ENCODE measurements at regions not wholly inside any gene's neighbourhood (a gene's known extent, or its start where the extent isn't known, plus 50 kb on each side); places are given as distances from the start of the nearest gene placed in this dataset.

DNA sequence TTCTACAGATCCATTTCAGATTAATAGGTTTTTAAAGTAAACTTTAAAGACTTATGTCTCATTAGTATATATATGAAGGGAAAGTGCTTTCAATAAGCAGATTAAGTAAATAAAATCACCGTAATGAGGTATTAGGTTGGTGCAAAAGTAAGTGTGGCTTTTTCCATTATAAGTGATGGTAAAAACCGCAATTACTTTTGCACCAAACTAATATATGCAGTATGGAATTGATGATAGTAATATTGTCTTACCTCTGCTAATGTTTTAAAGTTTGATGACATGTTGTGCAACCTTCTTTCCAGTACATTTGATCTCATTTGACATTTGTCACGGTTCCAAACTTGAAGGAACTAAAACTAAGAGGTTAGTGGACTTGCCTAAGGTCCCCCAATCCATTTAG lies 1819.3 kb downstream of the PCDH9 start:
- H3K4me1 ChIP-seq (ENCODE audit: insufficient read depth) = no peaks in the 10 kb centered on the region
- H3K9me3 ChIP-seq (ENCODE audit: low read depth) = no peaks in the 10 kb centered on the region
- H3K9me2 ChIP-seq (replicated peaks; ENCODE audit: insufficient read depth) = no peaks in the 10 kb centered on the region
- no peak overlapping the region for H2AFZ ChIP-seq
- TF ChIP-seq EZH2phosphoT487 (IDR thresholded peaks at IDR 0.05; ENCODE audit: low read depth, severe bottlenecking, unreplicated experiment) = no peak
- 92% methylated on average over 3 of the region's 3 CpGs for WGBS (ENCODE audit: low lambda C conversion rate, missing lambda C conversion rate)
- H3K27me3 ChIP-seq = no peaks in the 10 kb centered on the region
- DNase-seq (ENCODE audit: low spot score) = no peak
- H3K36me3 ChIP-seq (replicated peaks; ENCODE audit: insufficient read depth, low read depth) = no peaks in the 10 kb centered on the region
- no peaks in the 10 kb centered on the region for H3K79me2 ChIP-seq
- no peak overlapping the region for H3K4me2 ChIP-seq
- no peak overlapping the region for H3K27ac ChIP-seq
- H4K20me1 ChIP-seq (ENCODE audit: insufficient read depth, poor library complexity, severe bottlenecking) = no peaks in the 10 kb centered on the region
- H3K4me3 ChIP-seq = no peak overlapping the region

- H3K4me2 ChIP-seq = no peak overlapping the region
- no peaks in the 10 kb centered on the region for H3K9me3 ChIP-seq (ENCODE audit: low read depth)
- H3K27ac ChIP-seq = no peak overlapping the region
- no peaks in the 10 kb centered on the region for H4K20me1 ChIP-seq (ENCODE audit: insufficient read depth, poor library complexity, severe bottlenecking)
- no peak overlapping the region for H2AFZ ChIP-seq
- no peaks in the 10 kb centered on the region for H3K79me2 ChIP-seq
- DNase-seq (ENCODE audit: low spot score) = no peak
- no peaks in the 10 kb centered on the region for H3K4me1 ChIP-seq (ENCODE audit: insufficient read depth)
- H3K4me3 ChIP-seq = no peak overlapping the region
- H3K9me2 ChIP-seq (replicated peaks; ENCODE audit: insufficient read depth) = no peaks in the 10 kb centered on the region
- H3K36me3 ChIP-seq (replicated peaks; ENCODE audit: insufficient read depth, low read depth) = no peaks in the 10 kb centered on the region
- TF ChIP-seq EZH2phosphoT487 (IDR thresholded peaks at IDR 0.05; ENCODE audit: low read depth, severe bottlenecking, unreplicated experiment) = no peak
- TF ChIP-seq EZH2 (IDR thresholded peaks at IDR 0.05; ENCODE audit: borderline replicate concordance) = no peak
- TF ChIP-seq CTCF (IDR thresholded peaks at IDR 0.05; ENCODE audit: poor library complexity) = no peak
- H3K27me3 ChIP-seq = no peaks in the 10 kb centered on the region
These were observed 1828.8 kb downstream of the PCDH9 start for GRCh38 chr13:65401315-65401714.

GRCh38 chr13:65400702-65401101 lies 1829.4 kb downstream of the PCDH9 start:
- 65% methylated on average over 2 of the region's 2 CpGs for WGBS (ENCODE audit: low lambda C conversion rate, missing lambda C conversion rate)
- no peak for TF ChIP-seq CTCF (IDR thresholded peaks at IDR 0.05; ENCODE audit: poor library complexity)
- TF ChIP-seq EZH2phosphoT487 (IDR thresholded peaks at IDR 0.05; ENCODE audit: low read depth, severe bottlenecking, unreplicated experiment) = no peak
- no peak for TF ChIP-seq EZH2 (IDR thresholded peaks at IDR 0.05; ENCODE audit: borderline replicate concordance)
- H4K20me1 ChIP-seq (ENCODE audit: insufficient read depth, poor library complexity, severe bottlenecking) = no peaks in the 10 kb centered on the region
- no peaks in the 10 kb centered on the region for H3K9me3 ChIP-seq (ENCODE audit: low read depth)
- no peaks in the 10 kb centered on the region for H3K36me3 ChIP-seq (replicated peaks; ENCODE audit: insufficient read depth, low read depth)
- H3K9me2 ChIP-seq (replicated peaks; ENCODE audit: insufficient read depth) = no peaks in the 10 kb centered on the region
- H3K4me2 ChIP-seq = no peak overlapping the region
- H3K27me3 ChIP-seq = no peaks in the 10 kb centered on the region
- no peak for DNase-seq (ENCODE audit: low spot score)
- no peak overlapping the region for H3K27ac ChIP-seq
- H3K4me3 ChIP-seq = no peak overlapping the region
- H3K4me1 ChIP-seq (ENCODE audit: insufficient read depth) = no peaks in the 10 kb centered on the region
- no peak overlapping the region for H2AFZ ChIP-seq
- H3K79me2 ChIP-seq = no peaks in the 10 kb centered on the region

DNA sequence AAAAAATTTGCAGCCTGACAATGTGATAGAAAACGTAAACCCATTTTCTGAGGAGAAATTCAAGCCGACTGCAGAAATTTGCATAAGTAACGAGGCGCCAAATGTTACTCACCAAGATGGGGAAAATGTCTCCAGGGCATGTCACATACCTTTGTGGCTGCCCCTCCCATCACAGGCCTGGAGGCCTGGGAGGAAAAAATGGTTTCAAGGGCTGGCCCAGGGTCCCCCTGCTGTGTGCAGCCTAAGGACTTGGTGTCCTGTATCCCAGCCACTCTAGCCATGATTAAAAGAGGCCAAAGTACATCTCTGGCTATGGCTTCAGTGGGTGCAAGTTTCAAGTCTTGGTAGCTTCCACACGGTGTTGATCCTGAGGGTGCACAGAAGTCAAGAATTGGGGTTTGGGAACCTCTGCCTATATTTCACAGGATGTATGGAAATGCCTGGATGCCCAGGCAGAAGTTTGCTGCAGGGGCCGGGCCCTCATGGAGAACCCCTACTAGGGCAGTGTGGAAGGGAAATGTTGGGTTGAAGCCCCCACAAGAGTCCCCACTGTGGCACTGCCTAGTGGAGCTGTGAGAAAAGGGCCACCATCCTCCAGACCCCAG lies 1842.3 kb downstream of the PCDH9 start:
- Histone ChIP-seq H3K79me2 (no peaks in the 10 kb centered on the region), H3K9me2 (replicated peaks; ENCODE audit: insufficient read depth) (no peaks in the 10 kb centered on the region), H3K4me1 (ENCODE audit: insufficient read depth) (no peaks in the 10 kb centered on the region), H3K4me3 (no peak overlapping the region), H2AFZ (no peak overlapping the region), H3K27me3 (no peaks in the 10 kb centered on the region), H4K20me1 (ENCODE audit: insufficient read depth, poor library complexity, severe bottlenecking) (no peaks in the 10 kb centered on the region), H3K9me3 (ENCODE audit: low read depth) (no peaks in the 10 kb centered on the region), H3K4me2 (no peak overlapping the region), H3K36me3 (replicated peaks; ENCODE audit: insufficient read depth, low read depth) (no peaks in the 10 kb centered on the region), H3K27ac (no peak overlapping the region)
- DNase-seq (ENCODE audit: low spot score) = no peak
- WGBS (ENCODE audit: low lambda C conversion rate, missing lambda C conversion rate) = 89% methylated on average over 6 of the region's 6 CpGs
- TF ChIP-seq EZH2 (IDR thresholded peaks at IDR 0.05; ENCODE audit: borderline replicate concordance) = no peak
- no peak for TF ChIP-seq CTCF (IDR thresholded peaks at IDR 0.05; ENCODE audit: poor library complexity)
- no peak for TF ChIP-seq EZH2phosphoT487 (IDR thresholded peaks at IDR 0.05; ENCODE audit: low read depth, severe bottlenecking, unreplicated experiment)

Measured in hepatocyte (in vitro differentiated cells).